Osteoblast (primary cell): ENCODE measurements at regions not wholly inside any gene's neighbourhood (a gene's known extent, or its start where the extent isn't known, plus 50 kb on each side); places are given as distances from the start of the nearest gene placed in this dataset.
A peak's percentile ranks its signal among the peaks of the same experiment; 100 is the strongest.

Source experiments
- DNase-seq: peaks from one replicate; pipeline ENCODE4 v3.0.0; 2011; ENCODE audit warnings: low spot score, mixed read lengths; ENCODE audit not compliant: insufficient read length; ENCODE audit errors: missing footprints
- H2AFZ ChIP-seq: 2 replicates; pipeline ENCODE4 v1.6.0; 2011; ENCODE audit warnings: mild to moderate bottlenecking, low read length
- H3K27ac ChIP-seq: 2 replicates; pipeline ENCODE4 v1.5.1; 2011; ENCODE audit warnings: mild to moderate bottlenecking, low read depth, low read length, moderate library complexity
- H3K27me3 ChIP-seq: 2 replicates; pipeline ENCODE4 v1.6.0; 2012; ENCODE audit warnings: mild to moderate bottlenecking, control low read depth, inconsistent platforms, low read length, moderate library complexity; ENCODE audit not compliant: insufficient read depth
- H3K36me3 ChIP-seq: 2 replicates; pipeline ENCODE4 v1.5.1; 2011; ENCODE audit warnings: mild to moderate bottlenecking, low read length, control low read depth, moderate library complexity; ENCODE audit not compliant: insufficient read depth
- H3K4me1 ChIP-seq: 2 replicates; pipeline ENCODE4 v1.5.1; 2011; ENCODE audit warnings: mild to moderate bottlenecking, low read length, control low read depth, moderate library complexity; ENCODE audit not compliant: insufficient read depth
- H3K4me2 ChIP-seq: 2 replicates; pipeline ENCODE4 v1.6.0; 2011; ENCODE audit warnings: mild to moderate bottlenecking, low read length; ENCODE audit not compliant: insufficient read depth
- H3K4me3 ChIP-seq: fragments of 200-600 bp; sonication (generic); 3 replicates; pipeline ENCODE4 v1.5.1; 2012; ENCODE audit warnings: mild to moderate bottlenecking, low read length, inconsistent platforms; ENCODE audit not compliant: insufficient read depth
- H3K79me2 ChIP-seq: 2 replicates; pipeline ENCODE4 v1.6.0; 2012; ENCODE audit warnings: mild to moderate bottlenecking, low read length, control low read depth, inconsistent platforms; ENCODE audit not compliant: insufficient read depth
- H3K9me3 ChIP-seq: 2 replicates; pipeline ENCODE4 v1.5.1; 2011; ENCODE audit warnings: low read depth, low read length, control low read depth
- H4K20me1 ChIP-seq: 2 replicates; pipeline ENCODE4 v1.6.0; 2012; ENCODE audit warnings: mild to moderate bottlenecking, low read length, control low read depth; ENCODE audit not compliant: insufficient read depth
- CTCF ChIP-seq: IDR thresholded peaks from 2 replicates; pipeline ENCODE4 v1.5.1; 2011; ENCODE audit warnings: mild to moderate bottlenecking, low read depth, low read length, moderate library complexity; ENCODE audit errors: extremely low read depth

- H3K4me1 ChIP-seq: peaks cover 16% of the 10 kb centered on the region
- peak; percentile 72 for DNase-seq
These were observed 92.9 kb upstream of the HDAC9 start for GRCh38 chr7:18402488-18403183.

GRCh38 chr7:18405726-18406125 is 89.8 kb upstream of the HDAC9 start:
- no peaks in the 10 kb centered on the region for H3K27me3 ChIP-seq
- no peak overlapping the region for H3K4me3 ChIP-seq
- no peaks in the 10 kb centered on the region for H3K79me2 ChIP-seq
- H2AFZ ChIP-seq: no peak overlapping the region
- DNase-seq: peak; percentile 10
- TF ChIP-seq CTCF: no peak
- H3K9me3 ChIP-seq: no peaks in the 10 kb centered on the region
- H3K4me1 ChIP-seq: peaks cover 26% of the 10 kb centered on the region
- no peak overlapping the region for H3K4me2 ChIP-seq
- H3K27ac ChIP-seq: no peak overlapping the region
- H4K20me1 ChIP-seq: no peaks in the 10 kb centered on the region
- no peaks in the 10 kb centered on the region for H3K36me3 ChIP-seq

More at GRCh38 chr7:18402488-18403183, 92.9 kb upstream of the HDAC9 start:
- Histone ChIP-seq H3K4me3 (no peak overlapping the region), H3K36me3 (no peaks in the 10 kb centered on the region), H4K20me1 (no peaks in the 10 kb centered on the region), H3K4me2 (peak overlapping the region; percentile 29), H3K27me3 (no peaks in the 10 kb centered on the region), H3K79me2 (no peaks in the 10 kb centered on the region), H3K27ac (no peak overlapping the region), H2AFZ (peak overlapping the region; percentile 32), H3K9me3 (no peaks in the 10 kb centered on the region)
- TF ChIP-seq CTCF: no peak

GRCh38 chr7:18407385-18407784 is 88.2 kb upstream of the HDAC9 start:
- no peaks in the 10 kb centered on the region for H3K27me3 ChIP-seq
- H3K9me3 ChIP-seq: no peaks in the 10 kb centered on the region
- no peaks in the 10 kb centered on the region for H3K36me3 ChIP-seq
- no peak for DNase-seq
- H3K79me2 ChIP-seq: no peaks in the 10 kb centered on the region
- no peak for TF ChIP-seq CTCF
- H3K4me2 ChIP-seq: no peak overlapping the region
- H2AFZ ChIP-seq: no peak overlapping the region
- no peaks in the 10 kb centered on the region for H4K20me1 ChIP-seq
- no peak overlapping the region for H3K27ac ChIP-seq
- peaks cover 24% of the 10 kb centered on the region for H3K4me1 ChIP-seq
- no peak overlapping the region for H3K4me3 ChIP-seq

GRCh38 chr7:18408461-18408860 is 87.1 kb upstream of the HDAC9 start:
- Histone ChIP-seq H3K4me2 (peak overlapping the region; percentile 30), H2AFZ (no peak overlapping the region)

More at GRCh38 chr7:18408461-18408860, 87.1 kb upstream of the HDAC9 start:
- Histone ChIP-seq H3K79me2 (no peaks in the 10 kb centered on the region), H3K27ac (peak overlapping the region; percentile 73), H3K4me3 (no peak overlapping the region), H3K9me3 (no peaks in the 10 kb centered on the region), H3K27me3 (no peaks in the 10 kb centered on the region), H3K4me1 (peaks cover 15% of the 10 kb centered on the region), H3K36me3 (no peaks in the 10 kb centered on the region), H4K20me1 (no peaks in the 10 kb centered on the region)
- peak; percentile 80 for DNase-seq
- TF ChIP-seq CTCF: no peak
